ENCODE measurements at regions not wholly inside any gene's neighbourhood (a gene's known extent, or its start where the extent isn't known, plus 50 kb on each side); places are given as distances from the start of the nearest gene placed in this dataset.

GRCh38 chr13:84443463-84443862 is 561.2 kb upstream of the SLITRK1 start:
- no peaks in the 10 kb centered on the region for H3K4me1 ChIP-seq (ENCODE audit: insufficient read depth)
- no peak overlapping the region for H3K27ac ChIP-seq (ENCODE audit: low read depth)
- H3K4me3 ChIP-seq = no peak overlapping the region
- H3K4me3 Mint-ChIP-seq = no peak overlapping the region
- no peaks in the 10 kb centered on the region for H3F3A ChIP-seq (replicated peaks; ENCODE audit: low read depth)
- ATAC-seq = no peak
- no peaks in the 10 kb centered on the region for H3K36me3 ChIP-seq (ENCODE audit: insufficient read depth)
- H3K4me1 Mint-ChIP-seq = peaks cover 8% of the 10 kb centered on the region; the same call in 2 of the 3 replicates
- H3K79me2 ChIP-seq (replicated peaks; ENCODE audit: insufficient read depth) = no peaks in the 10 kb centered on the region
- no peak overlapping the region for H2AFZ ChIP-seq
- no peaks in the 10 kb centered on the region for H3K9me2 ChIP-seq (ENCODE audit: insufficient read depth)
- H3K27me3 Mint-ChIP-seq (ENCODE audit: insufficient read depth, low read depth, poor library complexity) = peaks cover 3% of the 10 kb centered on the region
- no peaks in the 10 kb centered on the region; the same call in 1 of the 3 replicates for H3K9me3 Mint-ChIP-seq
- no peaks in the 10 kb centered on the region for H3K27me3 ChIP-seq (ENCODE audit: insufficient read depth)
- TF ChIP-seq, protein P1, sequence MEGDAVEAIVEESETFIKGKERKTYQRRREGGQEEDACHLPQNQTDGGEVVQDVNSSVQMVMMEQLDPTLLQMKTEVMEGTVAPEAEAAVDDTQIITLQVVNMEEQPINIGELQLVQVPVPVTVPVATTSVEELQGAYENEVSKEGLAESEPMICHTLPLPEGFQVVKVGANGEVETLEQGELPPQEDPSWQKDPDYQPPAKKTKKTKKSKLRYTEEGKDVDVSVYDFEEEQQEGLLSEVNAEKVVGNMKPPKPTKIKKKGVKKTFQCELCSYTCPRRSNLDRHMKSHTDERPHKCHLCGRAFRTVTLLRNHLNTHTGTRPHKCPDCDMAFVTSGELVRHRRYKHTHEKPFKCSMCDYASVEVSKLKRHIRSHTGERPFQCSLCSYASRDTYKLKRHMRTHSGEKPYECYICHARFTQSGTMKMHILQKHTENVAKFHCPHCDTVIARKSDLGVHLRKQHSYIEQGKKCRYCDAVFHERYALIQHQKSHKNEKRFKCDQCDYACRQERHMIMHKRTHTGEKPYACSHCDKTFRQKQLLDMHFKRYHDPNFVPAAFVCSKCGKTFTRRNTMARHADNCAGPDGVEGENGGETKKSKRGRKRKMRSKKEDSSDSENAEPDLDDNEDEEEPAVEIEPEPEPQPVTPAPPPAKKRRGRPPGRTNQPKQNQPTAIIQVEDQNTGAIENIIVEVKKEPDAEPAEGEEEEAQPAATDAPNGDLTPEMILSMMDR (conservative IDR thresholded peaks at IDR 0.05; ENCODE audit: low read depth in 2 of 2) = no peak
- TF ChIP-seq EZH2phosphoT487 (IDR thresholded peaks at IDR 0.05; ENCODE audit: unreplicated experiment) (no peak), CREB1 (CRISPR knock-in tag; IDR thresholded peaks at IDR 0.05; ENCODE audit: low read depth) (no peak), JUNB (IDR thresholded peaks at IDR 0.05; ENCODE audit: unreplicated experiment) (no peak), ZNF114 (CRISPR knock-in tag; IDR thresholded peaks at IDR 0.05) (no peak), NANOG (IDR thresholded peaks at IDR 0.05; ENCODE audit: borderline replicate concordance) (no peak), ZNF331 (CRISPR knock-in tag; IDR thresholded peaks at IDR 0.05; ENCODE audit: low read depth) (no peak), STAT1 (IDR thresholded peaks at IDR 0.05; ENCODE audit: unreplicated experiment) (no peak), REST (IDR thresholded peaks at IDR 0.05; ENCODE audit: unreplicated experiment) (no peak), EZH2 (IDR thresholded peaks at IDR 0.05; ENCODE audit: low read depth, unreplicated experiment) (no peak)
- H4K20me1 ChIP-seq (replicated peaks; ENCODE audit: insufficient read depth) = no peaks in the 10 kb centered on the region
- no peak overlapping the region for H3K27ac Mint-ChIP-seq
- no peaks in the 10 kb centered on the region for H3K36me3 Mint-ChIP-seq (ENCODE audit: low read depth)
- no peak overlapping the region for H3K4me2 ChIP-seq
- DNase-seq (ENCODE audit: low spot score) = no peak

- Histone ChIP-seq H4K20me1 (replicated peaks; ENCODE audit: insufficient read depth) (no peaks in the 10 kb centered on the region), H3F3A (replicated peaks; ENCODE audit: low read depth) (no peaks in the 10 kb centered on the region), H2AFZ (no peak overlapping the region), H3K9me2 (ENCODE audit: insufficient read depth) (no peaks in the 10 kb centered on the region), H3K27me3 (ENCODE audit: insufficient read depth) (no peaks in the 10 kb centered on the region), H3K4me1 (ENCODE audit: insufficient read depth) (no peaks in the 10 kb centered on the region), H3K36me3 (ENCODE audit: insufficient read depth) (no peaks in the 10 kb centered on the region), H3K4me3 (no peak overlapping the region), H3K27ac (ENCODE audit: low read depth) (no peak overlapping the region), H3K79me2 (replicated peaks; ENCODE audit: insufficient read depth) (no peaks in the 10 kb centered on the region), H3K4me2 (no peak overlapping the region)
- peaks cover 3% of the 10 kb centered on the region for H3K27me3 Mint-ChIP-seq (ENCODE audit: insufficient read depth, low read depth, poor library complexity)
- DNase-seq (ENCODE audit: low spot score) (no peak), ATAC-seq (no peak)
- no peaks in the 10 kb centered on the region for H3K4me1 Mint-ChIP-seq
- H3K36me3 Mint-ChIP-seq (ENCODE audit: low read depth) = no peaks in the 10 kb centered on the region
- no peaks in the 10 kb centered on the region; the same call in 1 of the 3 replicates for H3K9me3 Mint-ChIP-seq
- H3K27ac Mint-ChIP-seq = no peak overlapping the region
- H3K4me3 Mint-ChIP-seq = no peak overlapping the region
- TF ChIP-seq, protein P2, sequence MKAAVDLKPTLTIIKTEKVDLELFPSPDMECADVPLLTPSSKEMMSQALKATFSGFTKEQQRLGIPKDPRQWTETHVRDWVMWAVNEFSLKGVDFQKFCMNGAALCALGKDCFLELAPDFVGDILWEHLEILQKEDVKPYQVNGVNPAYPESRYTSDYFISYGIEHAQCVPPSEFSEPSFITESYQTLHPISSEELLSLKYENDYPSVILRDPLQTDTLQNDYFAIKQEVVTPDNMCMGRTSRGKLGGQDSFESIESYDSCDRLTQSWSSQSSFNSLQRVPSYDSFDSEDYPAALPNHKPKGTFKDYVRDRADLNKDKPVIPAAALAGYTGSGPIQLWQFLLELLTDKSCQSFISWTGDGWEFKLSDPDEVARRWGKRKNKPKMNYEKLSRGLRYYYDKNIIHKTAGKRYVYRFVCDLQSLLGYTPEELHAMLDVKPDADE (IDR thresholded peaks at IDR 0.05) = no peak
- no peak for TF ChIP-seq CREB1 (CRISPR knock-in tag; IDR thresholded peaks at IDR 0.05; ENCODE audit: low read depth)
- TF ChIP-seq POLR2AphosphoS5 (IDR thresholded peaks at IDR 0.05; ENCODE audit: low read depth) = no peak
- TF ChIP-seq, protein P1 (conservative IDR thresholded peaks at IDR 0.05; ENCODE audit: low read depth in 2 of 2) = no peak
- no peak for TF ChIP-seq EZH2phosphoT487 (IDR thresholded peaks at IDR 0.05; ENCODE audit: unreplicated experiment)
- TF ChIP-seq ZNF331 (CRISPR knock-in tag; IDR thresholded peaks at IDR 0.05; ENCODE audit: low read depth) = no peak
- no peak for TF ChIP-seq REST (IDR thresholded peaks at IDR 0.05; ENCODE audit: unreplicated experiment)
- no peak for TF ChIP-seq NANOG (IDR thresholded peaks at IDR 0.05; ENCODE audit: borderline replicate concordance)
Observed at GRCh38 chr13:84439108-84439507, 556.8 kb upstream of the SLITRK1 start.
